Gastroesophageal sphincter (tissue), 4 donors: ENCODE measurements at regions not wholly inside any gene's neighbourhood (a gene's known extent, or its start where the extent isn't known, plus 50 kb on each side); places are given as distances from the start of the nearest gene placed in this dataset.

ENCODE experiments used
- ATAC-seq: fragments of 150-250 bp; one replicate; pipeline ENCODE4 v1.9.1; 2016; ENCODE audit warnings: mild to moderate bottlenecking, moderate library complexity
- H3K27ac ChIP-seq, 4 donors: fragments of 200-600 bp; sonication (generic) in 3 of 4; 1 replicate in 3 of 4; 2 replicates in 1 of 4; pipeline ENCODE4 v1.5.1; 2016 to 2019
- H3K27me3 ChIP-seq: fragments of 200-600 bp; sonication (generic); one replicate; pipeline ENCODE4 v1.5.1; 2019
- H3K36me3 ChIP-seq, 2 donors: fragments of 200-600 bp; sonication (generic); one replicate each; pipeline ENCODE4 v1.5.1; 2019; ENCODE audit warnings: control low read depth in 1 of 2
- H3K4me1 ChIP-seq, 3 donors: fragments of 200-600 bp; sonication (generic); 1 replicate in 2 of 3; 2 replicates in 1 of 3; pipeline ENCODE4 v1.5.1; 2016 to 2019; ENCODE audit warnings: control low read depth in 2 of 3
- H3K4me3 ChIP-seq, 2 donors: fragments of 200-600 bp; sonication (generic); one replicate each; pipeline ENCODE4 v1.5.1; 2019; ENCODE audit warnings: mild to moderate bottlenecking in 1 of 2, moderate library complexity in 1 of 2
- H3K9me3 ChIP-seq, 3 donors: fragments of 200-600 bp; sonication (generic); one replicate each; pipeline ENCODE4 v1.5.1; 2017 to 2019; ENCODE audit warnings: control low read depth in 2 of 3
- EP300 ChIP-seq: sonication (generic); formaldehyde crosslinking; IDR thresholded peaks from one replicate; pipeline ENCODE4 v1.6.1; 2017; ENCODE audit warnings: antibody characterized with exemption, mild to moderate bottlenecking
- POLR2A ChIP-seq, 2 donors: fragments of 450-650 bp; IDR thresholded peaks; one replicate each; pipeline ENCODE4 v1.6.1; 2017; ENCODE audit warnings: antibody characterized with exemption in 2 of 2, mild to moderate bottlenecking in 2 of 2, moderate library complexity in 1 of 2
- POLR2AphosphoS5 ChIP-seq: sonication (generic); formaldehyde crosslinking; IDR thresholded peaks from one replicate; pipeline ENCODE4 v1.6.1; 2017; ENCODE audit warnings: antibody characterized with exemption
- WGBS, 2 donors: methylation state at CpG; one replicate each; pipeline ENCODE4 v1.1.5; 2018; ENCODE audit warnings: low coverage in 1 of 2; 5-methylcytosine and 5-hydroxymethylcytosine counted together
- TF ChIP-seq, protein P1 (sequence below), 4 experiments: fragments of 200-600 bp in 2 of 4; fragments of 450-650 bp in 2 of 4; sonication (generic) in 1 of 4; IDR thresholded peaks; one replicate each; pipeline ENCODE4 v1.5.1; 2017 to 2019; ENCODE audit warnings: antibody characterized with exemption in 4 of 4, mild to moderate bottlenecking in 2 of 4, moderate library complexity in 2 of 4

DNA sequence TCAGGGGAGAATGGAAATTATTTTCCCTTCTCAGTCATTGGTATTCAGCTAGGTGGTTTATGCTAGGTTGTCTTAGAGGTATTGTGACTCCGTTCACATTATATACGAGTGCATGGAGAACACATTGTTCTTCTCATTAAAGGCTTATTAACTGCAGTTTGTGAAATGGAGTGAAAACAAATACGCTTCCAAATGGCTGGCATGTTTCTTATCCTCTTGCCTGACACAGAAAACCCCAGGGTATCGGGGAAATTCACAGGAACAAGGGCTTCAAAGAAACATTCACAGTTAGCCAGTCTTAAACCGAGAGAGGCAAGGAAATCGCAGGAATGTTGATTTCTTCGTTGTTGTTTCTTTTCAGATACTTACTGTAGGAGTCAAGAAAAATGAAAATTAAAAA, 1047.9 kb upstream of the RBFOX1 start:
- no peak for ATAC-seq

DNA sequence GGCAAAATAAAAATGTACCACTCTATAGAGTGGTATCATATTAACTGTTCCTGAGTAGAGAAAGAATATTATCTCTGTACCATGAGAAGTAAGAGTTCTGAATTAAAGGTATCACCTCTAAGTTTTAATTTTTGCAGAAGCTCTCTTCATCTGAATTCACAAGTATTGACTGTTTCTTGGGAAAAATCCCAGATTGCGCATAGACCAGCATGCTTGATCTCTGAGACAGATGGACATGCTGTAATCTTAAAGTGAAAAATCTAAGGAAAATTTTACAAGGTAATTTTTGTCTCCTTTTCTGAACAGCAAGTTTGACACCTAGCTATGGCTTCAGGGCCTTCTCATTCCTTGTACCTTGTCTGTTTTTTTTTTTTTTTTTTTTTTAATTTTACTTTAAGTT, 1050.7 kb upstream of the RBFOX1 start:
- 94 to 100% methylated on average over 1 of the region's 1 CpG for WGBS, 2 donors
- H3K4me3 ChIP-seq = no peak overlapping the region

More for the DNA sequence above, 1047.9 kb upstream of the RBFOX1 start:
- no peak overlapping the region for H3K4me3 ChIP-seq
- 16 to 27% methylated on average over 7 of the region's 7 CpGs for WGBS, 2 donors
- no peak for TF ChIP-seq POLR2A (IDR thresholded peaks at IDR 0.05)
- TF ChIP-seq, protein P1, sequence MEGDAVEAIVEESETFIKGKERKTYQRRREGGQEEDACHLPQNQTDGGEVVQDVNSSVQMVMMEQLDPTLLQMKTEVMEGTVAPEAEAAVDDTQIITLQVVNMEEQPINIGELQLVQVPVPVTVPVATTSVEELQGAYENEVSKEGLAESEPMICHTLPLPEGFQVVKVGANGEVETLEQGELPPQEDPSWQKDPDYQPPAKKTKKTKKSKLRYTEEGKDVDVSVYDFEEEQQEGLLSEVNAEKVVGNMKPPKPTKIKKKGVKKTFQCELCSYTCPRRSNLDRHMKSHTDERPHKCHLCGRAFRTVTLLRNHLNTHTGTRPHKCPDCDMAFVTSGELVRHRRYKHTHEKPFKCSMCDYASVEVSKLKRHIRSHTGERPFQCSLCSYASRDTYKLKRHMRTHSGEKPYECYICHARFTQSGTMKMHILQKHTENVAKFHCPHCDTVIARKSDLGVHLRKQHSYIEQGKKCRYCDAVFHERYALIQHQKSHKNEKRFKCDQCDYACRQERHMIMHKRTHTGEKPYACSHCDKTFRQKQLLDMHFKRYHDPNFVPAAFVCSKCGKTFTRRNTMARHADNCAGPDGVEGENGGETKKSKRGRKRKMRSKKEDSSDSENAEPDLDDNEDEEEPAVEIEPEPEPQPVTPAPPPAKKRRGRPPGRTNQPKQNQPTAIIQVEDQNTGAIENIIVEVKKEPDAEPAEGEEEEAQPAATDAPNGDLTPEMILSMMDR (IDR thresholded peaks at IDR 0.05) = no peak
- TF ChIP-seq EP300 = no peak
- TF ChIP-seq POLR2AphosphoS5 = no peak
- no peaks in the 10 kb centered on the region for H3K9me3 ChIP-seq
- H3K4me1 ChIP-seq = no peaks in the 10 kb centered on the region
- H3K36me3 ChIP-seq = no peaks in the 10 kb centered on the region
- no peaks in the 10 kb centered on the region for H3K27me3 ChIP-seq
- no peak overlapping the region for H3K27ac ChIP-seq

DNA sequence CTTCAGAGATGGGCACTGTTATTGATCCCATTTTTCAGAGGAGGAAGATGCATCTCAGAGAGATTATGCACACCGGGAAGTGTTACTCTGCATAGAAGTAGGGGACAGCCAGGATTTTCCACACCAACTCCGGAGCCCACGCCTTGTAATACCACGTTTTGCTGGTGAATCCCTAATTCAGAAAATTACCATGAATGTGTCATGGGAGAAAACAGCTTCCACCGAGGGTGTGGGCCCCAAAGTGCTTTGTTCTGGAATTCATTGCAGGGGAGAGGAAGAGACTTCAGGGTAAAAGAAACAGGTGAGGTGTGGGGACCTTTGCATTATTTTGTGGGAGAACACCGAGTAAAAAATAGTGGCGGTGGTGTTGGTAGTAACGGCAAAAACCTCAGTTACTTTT, 1051.4 kb upstream of the RBFOX1 start:
- no peak for TF ChIP-seq POLR2AphosphoS5
- TF ChIP-seq, protein P1 (IDR thresholded peaks at IDR 0.05) = no peak
- Histone ChIP-seq H3K4me1 (no peaks in the 10 kb centered on the region), H3K27me3 (no peaks in the 10 kb centered on the region), H3K27ac (no peak overlapping the region), H3K4me3 (no peak overlapping the region), H3K36me3 (no peaks in the 10 kb centered on the region), H3K9me3 (no peaks in the 10 kb centered on the region)
- ATAC-seq = no peak
- WGBS, 2 donors = 77 to 80% methylated on average over 2 to 8 of the region's 8 CpGs

More for the DNA sequence above, 1050.7 kb upstream of the RBFOX1 start:
- H3K9me3 ChIP-seq = no peaks in the 10 kb centered on the region
- no peaks in the 10 kb centered on the region for H3K36me3 ChIP-seq
- TF ChIP-seq POLR2AphosphoS5 (no peak), EP300 (no peak), POLR2A (IDR thresholded peaks at IDR 0.05) (no peak)
- TF ChIP-seq, protein P1 (IDR thresholded peaks at IDR 0.05) = no peak
- H3K4me1 ChIP-seq = no peaks in the 10 kb centered on the region
- no peaks in the 10 kb centered on the region for H3K27me3 ChIP-seq
- ATAC-seq = no peak
- no peak overlapping the region for H3K27ac ChIP-seq

DNA sequence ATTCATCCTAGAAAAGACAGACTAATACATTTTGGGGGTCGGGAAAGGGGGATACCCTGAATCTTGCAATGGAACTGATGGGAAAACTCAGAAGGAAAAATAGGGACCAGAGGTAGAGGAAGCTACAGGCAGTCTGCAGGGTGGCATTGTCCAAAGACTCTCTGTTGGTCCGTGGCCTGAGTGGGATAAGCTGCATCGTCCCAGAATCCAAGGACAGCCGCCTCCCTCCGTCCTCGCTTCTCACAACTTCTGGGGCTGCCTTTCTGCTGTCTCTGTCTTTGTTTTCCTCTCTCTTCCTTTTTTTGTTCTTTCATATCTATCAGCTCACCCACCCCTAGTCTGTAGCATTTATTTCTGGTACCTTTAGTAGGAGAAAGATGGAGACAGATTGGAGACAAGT, 1052.6 kb upstream of the RBFOX1 start:
- 59 to 64% methylated on average over 5 to 6 of the region's 6 CpGs for WGBS, 2 donors
- Histone ChIP-seq H3K36me3 (no peaks in the 10 kb centered on the region), H3K27ac (no peak overlapping the region), H3K4me1 (no peaks in the 10 kb centered on the region), H3K9me3 (no peaks in the 10 kb centered on the region), H3K4me3 (no peak overlapping the region), H3K27me3 (no peaks in the 10 kb centered on the region)
- ATAC-seq = no peak
- TF ChIP-seq, protein P1 (IDR thresholded peaks at IDR 0.05) = no peak
- TF ChIP-seq POLR2A (IDR thresholded peaks at IDR 0.05) (no peak), POLR2AphosphoS5 (no peak), EP300 (no peak)

DNA sequence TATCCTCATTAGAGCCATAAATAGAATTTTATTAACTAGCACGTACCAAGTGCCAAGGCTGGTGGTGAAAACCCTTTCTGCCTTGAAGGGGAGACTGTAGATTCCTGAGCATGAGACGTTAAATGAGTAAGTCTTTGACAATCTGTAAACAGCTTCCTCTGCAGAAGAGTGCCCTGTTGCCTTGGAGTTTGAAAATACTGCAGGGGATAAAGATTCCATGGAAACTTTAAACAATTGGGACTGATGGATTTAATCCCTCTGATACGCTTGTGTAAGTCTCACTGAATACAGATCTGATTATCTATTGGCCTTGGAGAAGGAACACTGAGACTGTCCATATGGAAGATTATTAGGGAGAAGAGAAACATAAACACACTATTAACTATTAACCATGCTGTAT, 1053.4 kb upstream of the RBFOX1 start:
- Histone ChIP-seq H3K36me3 (no peaks in the 10 kb centered on the region), H3K9me3 (no peaks in the 10 kb centered on the region), H3K4me1 (no peaks in the 10 kb centered on the region), H3K27ac (no peak overlapping the region), H3K4me3 (no peak overlapping the region), H3K27me3 (no peaks in the 10 kb centered on the region)
- WGBS, 2 donors = 13 to 15% methylated on average over 3 of the region's 3 CpGs
- TF ChIP-seq POLR2AphosphoS5 (no peak), EP300 (no peak), POLR2A (IDR thresholded peaks at IDR 0.05) (no peak)
- TF ChIP-seq, protein P1 (IDR thresholded peaks at IDR 0.05) = no peak
- ATAC-seq = no peak
